Smooth muscle cell (in vitro differentiated cells): ENCODE measurements at regions not wholly inside any gene's neighbourhood (a gene's known extent, or its start where the extent isn't known, plus 50 kb on each side); places are given as distances from the start of the nearest gene placed in this dataset.
"Not testable (repeated sequence)": the region's sequence is repeated elsewhere in the genome, so short reads cannot be mapped to it uniquely, and the experiment has no call there.

Experiments used
- DNase-seq: peaks from one replicate; lab custom pipeline; 2025; ENCODE audit not compliant: unreplicated experiment; lab: John Stamatoyannopoulos, UW
- H2AFZ ChIP-seq: fragments of 200-600 bp; sonication (generic); 2 replicates; pipeline ENCODE4 v1.6.0; 2016; ENCODE audit warnings: antibody characterized with exemption, low read depth, mild to moderate bottlenecking
- H3F3A ChIP-seq: fragments of 200-600 bp; sonication (generic); 2 replicates; pipeline ENCODE4 v1.6.0; 2017; ENCODE audit warnings: antibody characterized with exemption, low read depth
- H3K27ac ChIP-seq: fragments of 200-600 bp; sonication (generic); 2 replicates; pipeline ENCODE4 v1.5.1; 2016; ENCODE audit warnings: low read depth, mild to moderate bottlenecking
- H3K27me3 ChIP-seq: fragments of 200-600 bp; sonication (generic); 2 replicates; pipeline ENCODE4 v1.6.1; 2016; ENCODE audit warnings: low read depth, mild to moderate bottlenecking
- H3K36me3 ChIP-seq: fragments of 200-600 bp; sonication (generic); 2 replicates; pipeline ENCODE4 v1.5.1; 2016; ENCODE audit warnings: low read depth
- H3K4me1 ChIP-seq: fragments of 200-600 bp; sonication (generic); 2 replicates; pipeline ENCODE4 v1.5.1; 2016; ENCODE audit warnings: low read depth
- H3K4me2 ChIP-seq: fragments of 200-600 bp; sonication (generic); 2 replicates; pipeline ENCODE4 v1.6.0; 2016; ENCODE audit warnings: mild to moderate bottlenecking
- H3K4me3 ChIP-seq: fragments of 200-600 bp; sonication (generic); 2 replicates; pipeline ENCODE4 v1.5.1; 2016; ENCODE audit warnings: mild to moderate bottlenecking
- H3K79me2 ChIP-seq: fragments of 200-600 bp; sonication (generic); 2 replicates; pipeline ENCODE4 v1.6.0; 2016; ENCODE audit warnings: low read depth, mild to moderate bottlenecking
- H3K9ac ChIP-seq: fragments of 200-600 bp; sonication (generic); 2 replicates; pipeline ENCODE4 v1.6.0; 2016; ENCODE audit warnings: low read depth
- H3K9me3 ChIP-seq: fragments of 200-600 bp; sonication (generic); replicated peaks from 2 replicates; pipeline ENCODE4 v1.5.1; 2016; ENCODE audit warnings: low read depth
- H4K20me1 ChIP-seq: fragments of 200-600 bp; sonication (generic); 2 replicates; pipeline ENCODE4 v1.6.0; 2016; ENCODE audit warnings: low read depth
- WGBS: methylation state at CpG from one replicate; pipeline ENCODE4 v1.1.7; 2016; ENCODE audit warnings: low lambda C conversion rate; 5-methylcytosine and 5-hydroxymethylcytosine counted together
- TF ChIP-seq, protein P1 (sequence below): fragments of 200-600 bp; sonication (generic); IDR thresholded peaks from 2 replicates; pipeline ENCODE4 v1.5.1; 2017; ENCODE audit warnings: borderline replicate concordance, mild to moderate bottlenecking, antibody characterized with exemption; ENCODE audit not compliant: insufficient read depth, poor library complexity, severe bottlenecking

DNA sequence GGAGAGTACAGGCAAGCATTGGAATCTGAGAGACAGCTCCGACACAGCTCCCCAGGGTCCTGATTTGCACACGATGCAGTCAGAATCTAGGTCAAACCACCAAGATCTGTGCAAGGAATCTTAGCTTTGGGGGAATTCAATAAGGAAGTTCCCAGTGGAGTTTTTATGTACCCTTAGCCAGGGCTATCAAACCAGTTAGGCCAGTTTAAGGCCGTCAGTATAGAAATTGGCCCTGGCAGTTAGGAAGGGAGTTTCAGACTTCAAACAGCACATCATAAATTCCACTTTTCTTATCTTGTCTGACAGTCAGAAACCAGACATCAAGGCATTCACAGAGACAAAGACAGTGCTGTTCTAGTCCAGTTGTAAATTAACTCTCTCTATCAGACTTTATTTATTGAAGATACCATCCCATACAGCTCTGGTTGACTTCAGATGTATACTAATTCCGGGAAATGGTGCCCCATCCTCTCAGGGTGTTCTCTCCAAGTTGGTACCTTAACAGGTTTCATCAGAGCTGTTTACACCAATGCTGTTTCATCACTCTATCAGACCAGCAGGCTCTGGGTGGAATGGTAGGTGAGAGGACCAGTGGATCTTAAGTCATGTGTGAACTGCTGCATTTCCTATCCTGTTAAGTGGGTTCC, 157.5 kb upstream of the ATF7IP start:
- no peak for DNase-seq
- TF ChIP-seq, protein P1, sequence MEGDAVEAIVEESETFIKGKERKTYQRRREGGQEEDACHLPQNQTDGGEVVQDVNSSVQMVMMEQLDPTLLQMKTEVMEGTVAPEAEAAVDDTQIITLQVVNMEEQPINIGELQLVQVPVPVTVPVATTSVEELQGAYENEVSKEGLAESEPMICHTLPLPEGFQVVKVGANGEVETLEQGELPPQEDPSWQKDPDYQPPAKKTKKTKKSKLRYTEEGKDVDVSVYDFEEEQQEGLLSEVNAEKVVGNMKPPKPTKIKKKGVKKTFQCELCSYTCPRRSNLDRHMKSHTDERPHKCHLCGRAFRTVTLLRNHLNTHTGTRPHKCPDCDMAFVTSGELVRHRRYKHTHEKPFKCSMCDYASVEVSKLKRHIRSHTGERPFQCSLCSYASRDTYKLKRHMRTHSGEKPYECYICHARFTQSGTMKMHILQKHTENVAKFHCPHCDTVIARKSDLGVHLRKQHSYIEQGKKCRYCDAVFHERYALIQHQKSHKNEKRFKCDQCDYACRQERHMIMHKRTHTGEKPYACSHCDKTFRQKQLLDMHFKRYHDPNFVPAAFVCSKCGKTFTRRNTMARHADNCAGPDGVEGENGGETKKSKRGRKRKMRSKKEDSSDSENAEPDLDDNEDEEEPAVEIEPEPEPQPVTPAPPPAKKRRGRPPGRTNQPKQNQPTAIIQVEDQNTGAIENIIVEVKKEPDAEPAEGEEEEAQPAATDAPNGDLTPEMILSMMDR: no peak
- Histone ChIP-seq H3K9ac (no peak overlapping the region), H3K9me3 (no peaks in the 10 kb centered on the region), H3K27me3 (no peaks in the 10 kb centered on the region), H3F3A (peaks cover 17% of the 10 kb centered on the region), H3K79me2 (no peaks in the 10 kb centered on the region), H2AFZ (peak overlapping the region; percentile 68), H3K36me3 (no peaks in the 10 kb centered on the region), H3K4me2 (no peak overlapping the region), H3K4me3 (no peak overlapping the region), H3K27ac (peak overlapping the region; percentile 57), H3K4me1 (no peaks in the 10 kb centered on the region), H4K20me1 (no peaks in the 10 kb centered on the region)
- WGBS: 8% methylated on average over 4 of the region's 4 CpGs

DNA sequence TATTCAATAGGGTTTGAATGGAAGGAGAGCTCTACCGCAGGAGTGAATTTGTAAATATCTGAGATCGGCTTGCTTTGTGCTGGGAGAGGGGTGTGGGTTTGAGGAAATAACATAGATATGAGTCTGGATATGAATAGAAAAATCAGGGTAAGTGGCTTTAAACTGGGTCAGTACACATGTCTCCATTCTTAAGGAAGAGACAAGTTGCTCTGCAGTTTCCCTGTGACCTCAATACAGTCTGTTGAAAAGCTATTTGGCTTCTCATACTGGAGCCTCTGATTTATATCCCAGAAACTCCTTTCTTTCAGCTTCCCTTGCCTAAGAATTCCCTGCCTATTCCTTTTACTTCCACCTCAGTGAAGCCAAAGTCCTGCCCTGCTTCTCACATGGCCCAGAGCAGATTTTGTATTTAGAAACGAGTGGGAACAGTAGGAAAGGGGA, 153.5 kb upstream of the ATF7IP start:
- Histone ChIP-seq H4K20me1 (no peaks in the 10 kb centered on the region), H3K4me2 (no peak overlapping the region), H3K9me3 (no peaks in the 10 kb centered on the region), H2AFZ (peak overlapping the region; percentile 28), H3K4me1 (peaks cover 4% of the 10 kb centered on the region), H3F3A (peaks cover 17% of the 10 kb centered on the region), H3K36me3 (no peaks in the 10 kb centered on the region), H3K27me3 (no peaks in the 10 kb centered on the region), H3K27ac (no peak overlapping the region), H3K4me3 (no peak overlapping the region), H3K9ac (no peak overlapping the region), H3K79me2 (no peaks in the 10 kb centered on the region)
- TF ChIP-seq, protein P1: no peak
- 74% methylated on average over 3 of the region's 3 CpGs for WGBS
- no peak for DNase-seq

DNA sequence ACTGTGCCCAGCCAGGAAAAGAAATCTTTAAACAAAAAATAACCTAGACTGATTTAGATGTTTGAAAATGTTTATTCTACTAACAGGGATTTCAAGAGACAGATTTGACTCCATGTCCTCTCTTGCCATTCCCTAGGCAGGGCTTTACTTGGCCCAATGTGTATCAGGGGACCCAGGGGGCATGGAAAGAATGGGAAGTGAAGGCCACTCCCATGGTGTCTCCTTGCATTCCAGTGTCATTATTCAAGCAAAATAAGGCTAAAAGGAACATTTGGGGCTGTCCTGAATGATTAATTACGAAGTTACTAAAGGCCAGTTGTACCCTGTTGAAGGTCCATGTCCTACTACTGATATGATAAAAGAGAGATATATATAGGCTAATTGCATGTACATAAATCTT, 151.9 kb upstream of the ATF7IP start:
- no peak overlapping the region for H3K9ac ChIP-seq
- H3K27ac ChIP-seq: no peak overlapping the region
- peaks cover 4% of the 10 kb centered on the region for H3K4me1 ChIP-seq
- no peaks in the 10 kb centered on the region for H3K27me3 ChIP-seq
- no peak for DNase-seq
- H2AFZ ChIP-seq: no peak overlapping the region
- H3K36me3 ChIP-seq: no peaks in the 10 kb centered on the region
- H4K20me1 ChIP-seq: no peaks in the 10 kb centered on the region
- no peak overlapping the region for H3K4me2 ChIP-seq
- H3F3A ChIP-seq: peaks cover 6% of the 10 kb centered on the region
- no peak overlapping the region for H3K4me3 ChIP-seq
- TF ChIP-seq, protein P1: no peak
- WGBS: 96% methylated on average over 1 of the region's 1 CpG
- no peaks in the 10 kb centered on the region for H3K9me3 ChIP-seq
- H3K79me2 ChIP-seq: no peaks in the 10 kb centered on the region

DNA sequence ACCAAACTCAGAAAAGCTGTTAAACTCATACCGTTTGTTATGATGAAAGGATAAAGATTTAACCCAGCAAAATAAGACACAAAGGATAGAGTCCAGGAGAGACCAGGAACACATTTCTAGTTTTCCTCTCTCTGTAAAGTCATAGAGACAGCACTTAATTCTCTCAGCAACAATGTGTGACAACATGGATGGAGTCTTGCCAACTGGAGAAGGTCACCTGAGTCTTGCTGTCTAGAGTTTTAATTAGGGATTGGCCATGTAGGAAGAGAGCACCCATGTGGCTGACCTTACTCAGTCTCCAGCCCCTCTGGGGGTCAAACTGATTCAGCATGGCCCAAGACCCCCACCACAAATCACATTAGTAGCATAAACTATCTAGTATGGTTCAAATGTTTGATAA, 151.0 kb upstream of the ATF7IP start:
- H3K27ac ChIP-seq: no peak overlapping the region

DNA sequence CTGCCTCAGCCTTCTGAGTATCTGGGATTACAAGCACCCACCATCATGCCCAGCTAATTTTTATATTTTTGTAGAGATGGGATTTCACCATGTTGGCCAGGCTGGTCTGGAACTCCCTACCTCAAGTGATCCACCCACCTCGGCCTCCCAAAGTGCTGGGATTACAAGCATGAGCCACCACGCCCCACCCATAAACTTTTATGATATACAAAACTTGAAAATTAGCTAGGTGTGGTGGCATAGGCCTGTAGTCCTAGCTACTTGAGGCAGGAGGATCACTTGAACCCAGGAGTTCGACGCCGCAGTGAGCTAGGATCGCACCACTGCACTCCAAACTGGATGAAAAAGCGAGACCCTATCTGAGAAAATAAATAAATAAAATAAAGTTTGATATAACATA, 149.5 kb upstream of the ATF7IP start:
- not testable (repeated sequence) for DNase-seq, H3K9me3 ChIP-seq, H3K4me3 ChIP-seq, H3K36me3 ChIP-seq, H3K9ac ChIP-seq, H3K27me3 ChIP-seq, H3F3A ChIP-seq, H3K4me1 ChIP-seq, H3K79me2 ChIP-seq, H4K20me1 ChIP-seq
- H3K4me2 ChIP-seq: peak overlapping the region; percentile 55
- peak overlapping the region; percentile 62 for H2AFZ ChIP-seq
- 98% methylated on average over 7 of the region's 7 CpGs for WGBS
- peak overlapping the region; percentile 60 for H3K27ac ChIP-seq

More for the DNA sequence above, 151.0 kb upstream of the ATF7IP start:
- no peaks in the 10 kb centered on the region for H3K27me3 ChIP-seq
- H3F3A ChIP-seq: no peaks in the 10 kb centered on the region
- no peak overlapping the region for H3K9ac ChIP-seq
- H3K36me3 ChIP-seq: no peaks in the 10 kb centered on the region
- peaks cover 7% of the 10 kb centered on the region for H3K4me1 ChIP-seq
- no peak for DNase-seq
- H2AFZ ChIP-seq: no peak overlapping the region
- TF ChIP-seq, protein P1: no peak
- no peaks in the 10 kb centered on the region for H3K79me2 ChIP-seq
- no peaks in the 10 kb centered on the region for H4K20me1 ChIP-seq
- no peaks in the 10 kb centered on the region for H3K9me3 ChIP-seq
- no peak overlapping the region for H3K4me2 ChIP-seq
- no peak overlapping the region for H3K4me3 ChIP-seq
- WGBS: 91% methylated on average over 1 of the region's 1 CpG
